GM12878 (cell line): ENCODE measurements at regions not wholly inside any gene's neighbourhood (a gene's known extent, or its start where the extent isn't known, plus 50 kb on each side); places are given as distances from the start of the nearest gene placed in this dataset.

Source experiments
- ATAC-seq: fragments of 200-7000 bp; cut with Tn5 transposase; 3 replicates; pipeline ENCODE4 v1.9.1; 2020; ENCODE audit warnings: mild to moderate bottlenecking, moderate library complexity
- BruUV-seq: library from RNA; stranded (reverse); fragments of 400-500 nt; replicated peaks from 2 replicates; lab custom pipeline; 2021; lab: Mats Ljungman, UMichigan
- CTCF ChIA-PET: fragments of 300-600 bp; sonication (Branson Sonifier 250); formaldehyde crosslinking; extraction: SDS; loops from one replicate; lab custom pipeline; 2021; ENCODE audit warnings: inconsistent platforms; lab: Yijun Ruan, JAX
- POLR2A ChIA-PET: fragments of 350-600 bp; formaldehyde crosslinking; extraction: SDS; loops from one replicate; lab custom pipeline; 2021; ENCODE audit warnings: inconsistent platforms; lab: Charles Lee
- RAD21 ChIA-PET: fragments of 300-600 bp; sonication (Branson Sonifier 250); formaldehyde crosslinking; loops from one replicate; lab custom pipeline; 2023; ENCODE audit warnings: antibody characterized with exemption; ENCODE audit not compliant: unreplicated experiment; lab: Charles Lee
- SMC1A ChIA-PET: fragments of 300-600 bp; sonication (Branson Sonifier 250); formaldehyde crosslinking; loops from one replicate; lab custom pipeline; 2023; ENCODE audit not compliant: unreplicated experiment, uncharacterized antibody; lab: Charles Lee
- DNase-seq: peaks from one replicate; pipeline ENCODE4 v3.0.0-alpha.2; 2011; ENCODE audit warnings: low read depth, low spot score
- FAIRE-seq: peaks from 3 replicates; lab custom pipeline; 2011; peaks lifted over from hg19 to GRCh38; lab: Jason Lieb, UNC
- H2AFZ ChIP-seq: 2 replicates; pipeline ENCODE4 v1.6.0; 2011; ENCODE audit warnings: low read depth, low read length, control low read depth; ENCODE audit not compliant: control insufficient read depth
- H3K27ac ChIP-seq: 2 replicates; pipeline ENCODE4 v1.5.1; 2011; ENCODE audit warnings: control low read depth; ENCODE audit not compliant: control insufficient read depth, insufficient read depth
- H3K27me3 ChIP-seq, 2 experiments: replicated peaks in 1 of 2; 2 replicates each; pipeline versions ENCODE4 v1.6.0 to v1.6.1; 2011; ENCODE audit warnings: low read length in 1 of 2; ENCODE audit not compliant: control insufficient read depth in 2 of 2, insufficient read depth in 2 of 2
- H3K36me3 ChIP-seq, 2 experiments: 2 replicates each; pipeline ENCODE4 v1.5.1; 2011; ENCODE audit warnings: low read length in 1 of 2; ENCODE audit not compliant: control insufficient read depth in 2 of 2, insufficient read depth in 2 of 2
- H3K4me1 ChIP-seq: 2 replicates; pipeline ENCODE4 v1.6.1; 2011; ENCODE audit warnings: mild to moderate bottlenecking, low read length, moderate library complexity, mixed read lengths; ENCODE audit not compliant: control insufficient read depth, insufficient read depth
- H3K4me2 ChIP-seq: 2 replicates; pipeline ENCODE4 v1.6.0; 2011; ENCODE audit warnings: control low read depth; ENCODE audit not compliant: control insufficient read depth, insufficient read depth
- H3K4me3 ChIP-seq: fragments of 200-600 bp; sonication (generic); 2 replicates; pipeline ENCODE4 v1.5.1; 2016
- H3K79me2 ChIP-seq: 2 replicates; pipeline ENCODE4 v1.6.0; 2011; ENCODE audit warnings: low read length; ENCODE audit not compliant: control insufficient read depth, insufficient read depth
- H3K9ac ChIP-seq: 2 replicates; pipeline ENCODE4 v1.8.0; 2011; ENCODE audit warnings: low read length, control low read depth, mixed read lengths; ENCODE audit not compliant: control insufficient read depth, insufficient read depth
- H3K9me3 ChIP-seq: replicated peaks from 3 replicates; pipeline ENCODE4 v1.5.1; 2011; ENCODE audit warnings: mild to moderate bottlenecking, low read length; ENCODE audit not compliant: control insufficient read depth, insufficient read depth
- H4K20me1 ChIP-seq: 2 replicates; pipeline ENCODE4 v1.6.0; 2011; ENCODE audit not compliant: control insufficient read depth, insufficient read depth
- GATAD2B ChIP-seq: fragments of 450-650 bp; conservative IDR thresholded peaks from 2 replicates; pipeline ENCODE4 v1.6.1; 2017; ENCODE audit warnings: low read depth, mild to moderate bottlenecking, moderate library complexity
- KAT2A ChIP-seq: conservative IDR thresholded peaks from 2 replicates; pipeline ENCODE4 v1.6.1; 2011; ENCODE audit warnings: low read depth, low read length; ENCODE audit not compliant: control insufficient read depth
- NR2C1 ChIP-seq: fragments of 450-650 bp; IDR thresholded peaks from 2 replicates; pipeline ENCODE4 v1.6.1; 2017; ENCODE audit warnings: antibody characterized with exemption, mild to moderate bottlenecking, moderate library complexity
- RCOR1 ChIP-seq: conservative IDR thresholded peaks from 2 replicates; pipeline ENCODE4 v1.6.1; 2012; ENCODE audit warnings: low read depth, low read length, improper control_type of control experiment
- SMAD5 ChIP-seq: IDR thresholded peaks from 2 replicates; pipeline ENCODE4 v1.6.1; 2016; ENCODE audit warnings: antibody characterized with exemption, low read depth
- STAT3 ChIP-seq: IDR thresholded peaks from 2 replicates; pipeline ENCODE4 v1.6.1; 2011; ENCODE audit warnings: low read depth, low read length, improper control_type of control experiment
- YY1 ChIP-seq: IDR thresholded peaks from 2 replicates; pipeline ENCODE4 v1.6.1; 2011; ENCODE audit warnings: low read depth, mild to moderate bottlenecking, low read length
- WGBS: methylation state at CpG from one replicate; pipeline ENCODE4 v1.1.6; 2016; ENCODE audit warnings: low lambda C conversion rate; ENCODE audit not compliant: insufficient replicate concordance, insufficient coverage; ENCODE audit errors: missing lambda C conversion rate; 5-methylcytosine and 5-hydroxymethylcytosine counted together
- in situ Hi-C: fragments of 300-500 bp; cut with MboI; formaldehyde crosslinking; loops from 9 replicates; pipeline ENCODE4 v1.14.3; 2018; ENCODE audit warnings: mixed read lengths
- intact Hi-C: fragments of 100-400 bp; cut with micrococcal nuclease; formaldehyde crosslinking; loops from one replicate; pipeline ENCODE4 v1.14.2; 2022; ENCODE audit not compliant: unreplicated experiment
- TF ChIP-seq, protein P1 (sequence below): fragments of 450-650 bp; IDR thresholded peaks from 2 replicates; pipeline ENCODE4 v1.6.1; 2014; ENCODE audit warnings: mild to moderate bottlenecking
- TF ChIP-seq, protein P2 (sequence below): IDR thresholded peaks from 2 replicates; pipeline ENCODE4 v1.6.1; 2012; ENCODE audit warnings: improper control_type of control experiment, low read depth, low read length; ENCODE audit not compliant: insufficient replicate concordance

DNA sequence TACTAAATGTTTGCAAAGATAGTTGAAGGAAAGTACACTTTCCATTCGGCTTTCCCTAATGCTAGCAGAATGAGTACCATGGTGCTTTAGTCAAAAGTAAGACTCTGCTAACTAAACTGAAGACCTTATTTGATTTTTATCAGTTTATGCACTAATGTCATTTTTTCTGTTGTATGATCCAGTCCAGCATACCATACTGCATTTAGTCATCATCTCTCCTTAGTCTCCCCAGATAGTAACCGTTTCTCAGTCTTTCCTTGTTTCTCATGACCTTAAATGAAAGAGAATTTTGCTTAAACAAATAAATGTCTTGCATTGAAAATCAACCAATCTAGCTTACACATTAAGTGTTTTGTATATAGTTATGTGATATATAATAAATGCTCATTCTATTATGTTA, 529.5 kb upstream of the SEMA3D start:
- Histone ChIP-seq H3K4me3 (no peak overlapping the region), H3K4me2 (no peak overlapping the region), H3K27ac (no peak overlapping the region), H3K9ac (no peak overlapping the region), H3K36me3 (no peaks in the 10 kb centered on the region), H3K27me3 (no peaks in the 10 kb centered on the region), H2AFZ (no peak overlapping the region), H3K79me2 (no peaks in the 10 kb centered on the region), H3K4me1 (no peaks in the 10 kb centered on the region), H4K20me1 (no peaks in the 10 kb centered on the region), H3K9me3 (no peaks in the 10 kb centered on the region)
- ATAC-seq (no peak), FAIRE-seq (no peak), DNase-seq (no peak)
- SMC1A ChIA-PET = no interaction called here
- intact Hi-C loops = no loop called here
- 0% methylated on average over 2 of the region's 2 CpGs for WGBS
- POLR2A ChIA-PET = no interaction called here
- RAD21 ChIA-PET = no interaction called here
- CTCF ChIA-PET = no interaction called here
- TF ChIP-seq NR2C1 (no peak), STAT3 (no peak), YY1 (no peak), GATAD2B (no peak), RCOR1 (no peak), KAT2A (no peak), SMAD5 (no peak)
- TF ChIP-seq, protein P1, sequence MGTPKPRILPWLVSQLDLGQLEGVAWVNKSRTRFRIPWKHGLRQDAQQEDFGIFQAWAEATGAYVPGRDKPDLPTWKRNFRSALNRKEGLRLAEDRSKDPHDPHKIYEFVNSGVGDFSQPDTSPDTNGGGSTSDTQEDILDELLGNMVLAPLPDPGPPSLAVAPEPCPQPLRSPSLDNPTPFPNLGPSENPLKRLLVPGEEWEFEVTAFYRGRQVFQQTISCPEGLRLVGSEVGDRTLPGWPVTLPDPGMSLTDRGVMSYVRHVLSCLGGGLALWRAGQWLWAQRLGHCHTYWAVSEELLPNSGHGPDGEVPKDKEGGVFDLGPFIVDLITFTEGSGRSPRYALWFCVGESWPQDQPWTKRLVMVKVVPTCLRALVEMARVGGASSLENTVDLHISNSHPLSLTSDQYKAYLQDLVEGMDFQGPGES = no peak
- TF ChIP-seq, protein P2, sequence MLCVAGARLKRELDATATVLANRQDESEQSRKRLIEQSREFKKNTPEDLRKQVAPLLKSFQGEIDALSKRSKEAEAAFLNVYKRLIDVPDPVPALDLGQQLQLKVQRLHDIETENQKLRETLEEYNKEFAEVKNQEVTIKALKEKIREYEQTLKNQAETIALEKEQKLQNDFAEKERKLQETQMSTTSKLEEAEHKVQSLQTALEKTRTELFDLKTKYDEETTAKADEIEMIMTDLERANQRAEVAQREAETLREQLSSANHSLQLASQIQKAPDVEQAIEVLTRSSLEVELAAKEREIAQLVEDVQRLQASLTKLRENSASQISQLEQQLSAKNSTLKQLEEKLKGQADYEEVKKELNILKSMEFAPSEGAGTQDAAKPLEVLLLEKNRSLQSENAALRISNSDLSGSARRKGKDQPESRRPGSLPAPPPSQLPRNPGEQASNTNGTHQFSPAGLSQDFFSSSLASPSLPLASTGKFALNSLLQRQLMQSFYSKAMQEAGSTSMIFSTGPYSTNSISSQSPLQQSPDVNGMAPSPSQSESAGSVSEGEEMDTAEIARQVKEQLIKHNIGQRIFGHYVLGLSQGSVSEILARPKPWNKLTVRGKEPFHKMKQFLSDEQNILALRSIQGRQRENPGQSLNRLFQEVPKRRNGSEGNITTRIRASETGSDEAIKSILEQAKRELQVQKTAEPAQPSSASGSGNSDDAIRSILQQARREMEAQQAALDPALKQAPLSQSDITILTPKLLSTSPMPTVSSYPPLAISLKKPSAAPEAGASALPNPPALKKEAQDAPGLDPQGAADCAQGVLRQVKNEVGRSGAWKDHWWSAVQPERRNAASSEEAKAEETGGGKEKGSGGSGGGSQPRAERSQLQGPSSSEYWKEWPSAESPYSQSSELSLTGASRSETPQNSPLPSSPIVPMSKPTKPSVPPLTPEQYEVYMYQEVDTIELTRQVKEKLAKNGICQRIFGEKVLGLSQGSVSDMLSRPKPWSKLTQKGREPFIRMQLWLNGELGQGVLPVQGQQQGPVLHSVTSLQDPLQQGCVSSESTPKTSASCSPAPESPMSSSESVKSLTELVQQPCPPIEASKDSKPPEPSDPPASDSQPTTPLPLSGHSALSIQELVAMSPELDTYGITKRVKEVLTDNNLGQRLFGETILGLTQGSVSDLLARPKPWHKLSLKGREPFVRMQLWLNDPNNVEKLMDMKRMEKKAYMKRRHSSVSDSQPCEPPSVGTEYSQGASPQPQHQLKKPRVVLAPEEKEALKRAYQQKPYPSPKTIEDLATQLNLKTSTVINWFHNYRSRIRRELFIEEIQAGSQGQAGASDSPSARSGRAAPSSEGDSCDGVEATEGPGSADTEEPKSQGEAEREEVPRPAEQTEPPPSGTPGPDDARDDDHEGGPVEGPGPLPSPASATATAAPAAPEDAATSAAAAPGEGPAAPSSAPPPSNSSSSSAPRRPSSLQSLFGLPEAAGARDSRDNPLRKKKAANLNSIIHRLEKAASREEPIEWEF = no peak
- no TSS peak for BruUV-seq
- in situ Hi-C loops = no loop called here
